Heart right ventricle (tissue), 16 donors: ENCODE measurements at regions not wholly inside any gene's neighbourhood (a gene's known extent, or its start where the extent isn't known, plus 50 kb on each side); places are given as distances from the start of the nearest gene placed in this dataset.
A peak's percentile ranks its signal among the peaks of the same experiment; 100 is the strongest.

Experiments
- ATAC-seq, 8 donors: fragments of 200-7000 bp; cut with Tn5 transposase; one replicate each; pipeline ENCODE4 v1.9.1; 2020; ENCODE audit warnings: mild to moderate bottlenecking in 8 of 8, moderate library complexity in 8 of 8, moderate number of reproducible peaks in 1 of 8
- DNase-seq, 2 donors: peaks; one replicate each; pipeline ENCODE4 v3.0.0-alpha.2; 2020
- H3K27ac ChIP-seq, 10 donors: fragments of 200-600 bp; sonication (generic) in 2 of 10; one replicate each; pipeline versions ENCODE4 v1.5.0 to v1.8.0; 2020 to 2022; ENCODE audit warnings: mild to moderate bottlenecking in 3 of 10
- H3K27me3 ChIP-seq, 7 donors: fragments of 200-600 bp; one replicate each; pipeline ENCODE4 v1.8.0; 2021 to 2022; ENCODE audit warnings: mild to moderate bottlenecking in 2 of 7
- H3K36me3 ChIP-seq, 9 donors: fragments of 200-600 bp; sonication (generic) in 1 of 9; one replicate each; pipeline versions ENCODE4 v1.5.0 to v1.8.0; 2020 to 2022; ENCODE audit warnings: mild to moderate bottlenecking in 2 of 9
- H3K4me1 ChIP-seq, 9 donors: fragments of 200-600 bp; sonication (generic) in 1 of 9; one replicate each; pipeline versions ENCODE4 v1.5.0 to v1.8.0; 2020 to 2022; ENCODE audit warnings: mild to moderate bottlenecking in 4 of 9
- H3K4me3 ChIP-seq, 10 donors: fragments of 200-600 bp; sonication (generic) in 2 of 10; one replicate each; pipeline versions ENCODE4 v1.5.0 to v1.8.0; 2020 to 2022; ENCODE audit warnings: mild to moderate bottlenecking in 7 of 10, moderate library complexity in 2 of 10
- H3K9me3 ChIP-seq, 11 donors: fragments of 200-600 bp in 10 of 11; sonication (generic) in 2 of 11; one replicate each; pipeline versions ENCODE4 v1.5.0 to v1.8.0; 2013 to 2022; ENCODE audit warnings: mild to moderate bottlenecking in 2 of 11, control low read depth in 1 of 11, moderate library complexity in 1 of 11
- WGBS, 2 donors: extraction: QIAGEN DNeasy Blood & Tissue Kit; methylation state at CpG; one replicate each; pipeline ENCODE4 v1.1.7; 2013; ENCODE audit warnings: inconsistent platforms in 1 of 2; 5-methylcytosine and 5-hydroxymethylcytosine counted together
- intact Hi-C, 10 donors: fragments of 100-400 bp; cut with DNase I; formaldehyde crosslinking; loops; one replicate each; pipeline versions ENCODE4 v1.11.1 to v1.14.2; 2022
- TF ChIP-seq, protein P1 (sequence below), 9 donors: fragments of 200-600 bp; sonication (generic) in 2 of 9; IDR thresholded peaks; one replicate each; pipeline versions ENCODE4 v1.5.0 to v1.8.0; 2021 to 2022; ENCODE audit warnings: antibody characterized with exemption in 9 of 9, mild to moderate bottlenecking in 5 of 9, moderate library complexity in 1 of 9
- donor health status: Arrhythmogenic right ventricular cardiomyopathy.
- donor health status: ischemic (EF 13 %, LVEDD 7.1; RV severe dilation, severe dysfunction).
- donor health status: healthy with polysubstance abuse.
- donor health status: DM: no; HTN: yes; CAD: no.
- donor health status: DM: no; HTN: no; CAD: no.
- donor health status: ischemic (EF 25% LVEDD 6.9; RV normal size, moderate dysfunction).
- donor health status: ischemic (EF 25% LVEDD 5.7; RV mildly dilated, moderate dysfunction).
- donor health status: healthy.
- donor health status: DM: yes; HTN: yes; CAD: no.
- donor health status: Ischemic cardiomyopathy.
- donor health status: ischemic (EF 35%, LVEDD 5.7; RV mildly dilated, moderate dysfunction).
- donor health status: nonischemic (EF 11% LVEDD 7.7; RV severe dilation, severe dysfunction).
- donor health status: DM: yes; HTN: yes; CAD: no.
- donor health status: PGD.
- donor health status: ischemic (EF 29% LVEDD 5.4; RV normal size, mild dysfunction).
- donor health status: nonischemic (EF 23%, LVEDD 6.1; RV moderate dilation, normal function).

DNA sequence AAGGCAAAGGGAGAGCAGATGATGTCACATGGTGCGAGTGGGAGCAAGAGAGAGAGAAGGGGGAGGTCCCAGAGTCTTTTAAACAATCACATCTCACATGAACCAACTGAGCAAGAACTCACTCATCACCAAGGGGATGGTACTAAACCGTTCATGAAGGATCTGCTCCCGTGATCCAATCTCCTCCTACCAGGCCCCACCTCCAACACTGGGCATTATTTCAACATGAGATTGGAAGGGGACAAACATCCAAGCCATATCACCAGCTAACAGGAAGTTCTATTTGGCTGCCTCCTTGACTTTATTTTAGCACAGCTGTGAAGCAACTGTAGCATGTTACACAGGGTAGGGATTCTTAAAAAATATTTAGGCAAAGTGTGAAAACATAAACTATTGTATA is 102.5 kb downstream of the DDIT4L start:
- H3K9me3 ChIP-seq = no peaks in the 10 kb centered on the region
- DNase-seq = no peak
- H3K4me1 ChIP-seq = peaks cover 0 to 8% (median 0%) of the 10 kb centered on the region in 9 donors
- peak in 7 of 8 donors; percentile 46 to 85 (median 61) for ATAC-seq
- no peaks in the 10 kb centered on the region for H3K36me3 ChIP-seq
- H3K27ac ChIP-seq = peak overlapping the region in 2 of 10 donors; percentile 22 to 23
- no peaks in the 10 kb centered on the region for H3K27me3 ChIP-seq
- intact Hi-C loops = loop anchor here in 1 of 10 donors (5.0 kb wide), 1 partner anchor 670 kb away; no protein-coding TSS in a partner anchor
- WGBS, 2 donors = 46 to 53% methylated on average over 3 of the region's 3 CpGs
- no peak overlapping the region for H3K4me3 ChIP-seq
- TF ChIP-seq, protein P1, sequence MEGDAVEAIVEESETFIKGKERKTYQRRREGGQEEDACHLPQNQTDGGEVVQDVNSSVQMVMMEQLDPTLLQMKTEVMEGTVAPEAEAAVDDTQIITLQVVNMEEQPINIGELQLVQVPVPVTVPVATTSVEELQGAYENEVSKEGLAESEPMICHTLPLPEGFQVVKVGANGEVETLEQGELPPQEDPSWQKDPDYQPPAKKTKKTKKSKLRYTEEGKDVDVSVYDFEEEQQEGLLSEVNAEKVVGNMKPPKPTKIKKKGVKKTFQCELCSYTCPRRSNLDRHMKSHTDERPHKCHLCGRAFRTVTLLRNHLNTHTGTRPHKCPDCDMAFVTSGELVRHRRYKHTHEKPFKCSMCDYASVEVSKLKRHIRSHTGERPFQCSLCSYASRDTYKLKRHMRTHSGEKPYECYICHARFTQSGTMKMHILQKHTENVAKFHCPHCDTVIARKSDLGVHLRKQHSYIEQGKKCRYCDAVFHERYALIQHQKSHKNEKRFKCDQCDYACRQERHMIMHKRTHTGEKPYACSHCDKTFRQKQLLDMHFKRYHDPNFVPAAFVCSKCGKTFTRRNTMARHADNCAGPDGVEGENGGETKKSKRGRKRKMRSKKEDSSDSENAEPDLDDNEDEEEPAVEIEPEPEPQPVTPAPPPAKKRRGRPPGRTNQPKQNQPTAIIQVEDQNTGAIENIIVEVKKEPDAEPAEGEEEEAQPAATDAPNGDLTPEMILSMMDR (IDR thresholded peaks at IDR 0.05) = no peak

DNA sequence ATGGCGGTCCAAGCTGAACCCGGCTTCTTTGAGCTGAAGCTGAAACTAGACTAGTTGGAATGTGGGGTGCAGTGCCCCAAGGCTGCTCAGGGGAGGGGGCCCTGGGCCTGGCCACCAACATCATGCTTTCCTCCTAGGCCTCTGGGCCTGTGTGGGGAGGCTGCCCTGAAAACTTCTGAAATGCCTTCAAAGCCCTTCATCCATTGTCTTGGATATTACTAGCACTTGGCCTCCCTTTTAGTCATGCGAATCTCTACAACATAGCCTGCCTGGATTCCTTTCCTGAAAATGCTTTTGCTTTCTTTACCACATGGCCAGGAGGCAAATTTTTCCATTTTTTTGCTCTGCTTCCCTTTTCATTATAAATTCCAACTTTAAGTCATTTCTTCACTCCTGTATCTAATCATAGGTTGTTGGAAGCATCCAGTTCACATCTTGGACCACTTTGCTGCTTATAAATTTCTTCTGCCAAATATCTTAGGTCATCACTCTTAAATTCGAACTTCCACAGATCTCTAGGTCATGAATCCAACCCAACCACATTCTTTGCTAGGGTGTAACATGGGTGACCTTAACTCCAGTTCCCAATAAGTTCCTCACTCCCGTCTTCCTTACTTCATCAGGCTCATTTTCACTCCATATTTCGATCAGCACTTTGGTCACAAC is 103.4 kb downstream of the DDIT4L start:
- intact Hi-C loops = loop anchor here in 1 of 10 donors (5.0 kb wide), 1 partner anchor 670 kb away; no protein-coding TSS in a partner anchor
- TF ChIP-seq, protein P1 (IDR thresholded peaks at IDR 0.05) = no peak
- WGBS, 2 donors = 82 to 85% methylated on average over 6 of the region's 6 CpGs
- peak in 5 of 8 donors; percentile 17 to 66 (median 41) for ATAC-seq
- DNase-seq = no peak
- peaks cover 0 to 8% (median 0%) of the 10 kb centered on the region in 9 donors for H3K4me1 ChIP-seq
- H3K27me3 ChIP-seq = no peaks in the 10 kb centered on the region
- H3K9me3 ChIP-seq = no peaks in the 10 kb centered on the region
- peak overlapping the region in 2 of 10 donors; percentile 12 to 21 for H3K27ac ChIP-seq
- no peaks in the 10 kb centered on the region for H3K36me3 ChIP-seq
- no peak overlapping the region for H3K4me3 ChIP-seq

DNA sequence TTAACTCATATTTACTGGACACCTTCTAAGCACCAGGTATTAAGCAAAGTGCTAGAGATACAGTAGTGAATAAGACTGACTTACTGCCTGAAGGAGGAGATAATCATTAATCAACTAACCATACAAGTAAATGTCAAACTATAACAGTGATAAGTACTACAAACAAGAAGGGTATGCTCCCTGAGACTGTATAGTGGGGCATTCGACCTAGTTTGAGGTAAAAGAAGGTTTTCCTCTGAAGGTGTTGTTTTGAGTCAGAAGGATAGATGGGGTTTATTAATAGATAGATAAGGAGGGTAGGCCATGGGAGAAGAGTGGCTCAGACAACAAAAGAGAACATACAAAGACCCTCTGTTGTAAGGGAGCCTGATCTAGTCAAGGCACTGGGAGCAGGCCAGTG is 105.4 kb downstream of the DDIT4L start:
- ATAC-seq (no peak), DNase-seq (no peak)
- H3K4me1 ChIP-seq = peaks cover 0 to 8% (median 0%) of the 10 kb centered on the region in 9 donors
- no peak overlapping the region for H3K4me3 ChIP-seq
- TF ChIP-seq, protein P1 (IDR thresholded peaks at IDR 0.05) = no peak
- no peak overlapping the region for H3K27ac ChIP-seq
- WGBS, 2 donors = 63 to 84% methylated on average over 1 of the region's 1 CpG
- peaks cover 0 to 2% (median 0%) of the 10 kb centered on the region in 7 donors for H3K27me3 ChIP-seq
- H3K36me3 ChIP-seq = no peaks in the 10 kb centered on the region
- H3K9me3 ChIP-seq = no peaks in the 10 kb centered on the region
- intact Hi-C loops = loop anchor here in 1 of 10 donors (5.0 kb wide), 1 partner anchor 672 kb away; no protein-coding TSS in a partner anchor

DNA sequence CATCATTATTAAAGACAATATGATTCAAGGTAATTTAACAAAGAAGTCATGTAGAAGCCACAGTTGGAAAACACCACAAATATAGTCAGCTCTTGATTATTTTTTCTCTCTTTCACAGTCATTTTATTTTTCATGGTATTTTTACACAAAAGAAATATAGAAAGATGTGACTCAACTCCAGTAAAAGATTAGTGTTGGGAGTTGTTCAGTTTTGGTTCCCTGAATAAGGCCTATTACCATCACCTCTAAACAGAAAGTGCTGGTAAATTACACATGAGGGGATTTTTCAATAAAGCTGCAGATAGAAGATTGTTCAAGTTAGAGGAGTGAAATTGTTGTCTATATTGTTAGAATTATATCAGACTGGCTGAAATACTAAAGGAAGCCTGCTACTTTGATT is 107.0 kb downstream of the DDIT4L start:
- TF ChIP-seq, protein P1 (IDR thresholded peaks at IDR 0.05) = no peak
- ATAC-seq (no peak), DNase-seq (no peak)
- intact Hi-C loops = no loop called here
- Histone ChIP-seq H3K27ac (no peak overlapping the region), H3K27me3 (peaks cover 0 to 3% (median 0%) of the 10 kb centered on the region in 7 donors), H3K9me3 (no peaks in the 10 kb centered on the region), H3K4me3 (no peak overlapping the region), H3K4me1 (peaks cover 0 to 8% (median 0%) of the 10 kb centered on the region in 9 donors), H3K36me3 (no peaks in the 10 kb centered on the region)
